PC-9 (cell line): ENCODE measurements at regions not wholly inside any gene's neighbourhood (a gene's known extent, or its start where the extent isn't known, plus 50 kb on each side); places are given as distances from the start of the nearest gene placed in this dataset.

Source experiments
- BruUV-seq: library from RNA; stranded (reverse); fragments of 400-500 nt; replicated peaks from 2 replicates; lab custom pipeline; 2021; lab: Mats Ljungman, UMichigan
- CTCF ChIA-PET: fragments of 300-600 bp; sonication (Branson Sonifier 250); formaldehyde crosslinking; loops from one replicate; lab custom pipeline; 2022; ENCODE audit warnings: antibody characterized with exemption; lab: Charles Lee
- POLR2A ChIA-PET: fragments of 300-600 bp; sonication (Branson Sonifier 250); formaldehyde crosslinking; loops from one replicate; lab custom pipeline; 2022; ENCODE audit warnings: antibody characterized with exemption; ENCODE audit not compliant: unreplicated experiment; lab: Charles Lee
- DNase-seq, 2 experiments: peaks; one replicate each; pipeline versions ENCODE4 v3.0.0 to v3.0.0-alpha.2; 2015 to 2022; ENCODE audit warnings: mixed read lengths in 1 of 2
- H2AFZ ChIP-seq: fragments of 200-600 bp; sonication (generic); 2 replicates; pipeline ENCODE4 v1.8.1; 2017; ENCODE audit warnings: antibody characterized with exemption
- H3F3A ChIP-seq: fragments of 200-600 bp; sonication (generic); 2 replicates; pipeline ENCODE4 v1.8.1; 2017; ENCODE audit warnings: antibody characterized with exemption, mild to moderate bottlenecking, low read depth; ENCODE audit not compliant: insufficient read depth
- H3K27ac ChIP-seq: fragments of 200-600 bp; sonication (generic); 2 replicates; pipeline ENCODE4 v1.6.1; 2016; ENCODE audit warnings: mixed run types
- H3K27me3 ChIP-seq: fragments of 200-600 bp; sonication (generic); 2 replicates; pipeline ENCODE4 v1.6.1; 2016; ENCODE audit warnings: low read depth, mixed run types; ENCODE audit not compliant: insufficient read depth
- H3K36me3 ChIP-seq: fragments of 200-600 bp; sonication (generic); 2 replicates; pipeline ENCODE4 v1.6.1; 2016; ENCODE audit warnings: low read depth, mixed run types
- H3K4me1 ChIP-seq: fragments of 200-600 bp; sonication (generic); replicated peaks from 2 replicates; pipeline ENCODE4 v1.6.1; 2016; ENCODE audit warnings: mixed run types; ENCODE audit not compliant: insufficient read depth
- H3K4me2 ChIP-seq: fragments of 200-600 bp; sonication (generic); 2 replicates; pipeline ENCODE4 v1.6.1; 2017; ENCODE audit warnings: mixed run types
- H3K4me3 ChIP-seq: fragments of 200-600 bp; sonication (generic); 2 replicates; pipeline ENCODE4 v1.6.1; 2016; ENCODE audit warnings: mixed run types
- H3K79me2 ChIP-seq: fragments of 200-600 bp; sonication (generic); 2 replicates; pipeline ENCODE4 v1.6.1; 2017; ENCODE audit warnings: low read depth, mixed run types
- H3K9me2 ChIP-seq: fragments of 200-600 bp; sonication (generic); 2 replicates; pipeline ENCODE4 v1.8.1; 2017; ENCODE audit warnings: mild to moderate bottlenecking; ENCODE audit not compliant: insufficient read depth
- H3K9me3 ChIP-seq: fragments of 200-600 bp; sonication (generic); 2 replicates; pipeline ENCODE4 v1.8.1; 2016; ENCODE audit warnings: low read depth; ENCODE audit not compliant: insufficient read depth
- H4K20me1 ChIP-seq: fragments of 200-600 bp; sonication (generic); 2 replicates; pipeline ENCODE4 v1.8.1; 2017; ENCODE audit not compliant: insufficient read depth
- EZH2 ChIP-seq: fragments of 200-600 bp; sonication (generic); IDR thresholded peaks from 2 replicates; pipeline ENCODE4 v1.8.0; 2017; ENCODE audit warnings: antibody characterized with exemption, low read depth
- intact Hi-C: fragments of 100-400 bp; cut with micrococcal nuclease; formaldehyde crosslinking; loops from one replicate; pipeline ENCODE4 v1.10.0; 2022; ENCODE audit not compliant: unreplicated experiment
- TF ChIP-seq, protein P1 (sequence below): fragments of 200-600 bp; sonication (generic); conservative IDR thresholded peaks from 2 replicates; pipeline ENCODE4 v1.6.1; 2017; ENCODE audit warnings: mixed run types, antibody characterized with exemption, mild to moderate bottlenecking, moderate library complexity

DNA sequence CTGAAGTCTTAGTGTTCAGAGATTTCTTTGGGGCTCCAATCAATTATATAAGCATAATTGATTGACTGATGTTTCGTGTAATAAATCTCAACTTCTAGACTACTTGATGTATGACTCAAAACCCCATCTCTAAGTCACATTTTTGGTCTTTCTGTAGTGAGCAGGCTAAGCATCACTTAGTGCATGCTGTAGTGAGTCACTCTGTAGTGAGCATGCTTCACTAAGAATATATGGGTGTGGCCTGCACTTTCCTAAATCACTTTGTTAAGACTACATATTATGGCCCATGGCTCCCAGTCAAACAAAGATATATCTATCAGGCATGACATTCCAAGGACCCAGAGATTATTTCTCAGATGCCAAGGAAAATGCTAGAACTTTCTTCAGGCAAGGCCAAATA, 909.4 kb upstream of the LRFN5 start:
- Histone ChIP-seq H3F3A (no peaks in the 10 kb centered on the region), H3K9me3 (no peaks in the 10 kb centered on the region), H3K27ac (no peak overlapping the region), H3K4me3 (no peak overlapping the region), H4K20me1 (no peaks in the 10 kb centered on the region), H2AFZ (no peak overlapping the region), H3K9me2 (no peaks in the 10 kb centered on the region), H3K79me2 (no peaks in the 10 kb centered on the region), H3K36me3 (no peaks in the 10 kb centered on the region), H3K4me2 (no peak overlapping the region), H3K4me1 (no peaks in the 10 kb centered on the region), H3K27me3 (no peaks in the 10 kb centered on the region)
- DNase-seq: no peak
- intact Hi-C loops: no loop called here
- BruUV-seq: no TSS peak
- ChIA-PET POLR2A (no interaction called here), CTCF (no interaction called here)
- TF ChIP-seq, protein P1, sequence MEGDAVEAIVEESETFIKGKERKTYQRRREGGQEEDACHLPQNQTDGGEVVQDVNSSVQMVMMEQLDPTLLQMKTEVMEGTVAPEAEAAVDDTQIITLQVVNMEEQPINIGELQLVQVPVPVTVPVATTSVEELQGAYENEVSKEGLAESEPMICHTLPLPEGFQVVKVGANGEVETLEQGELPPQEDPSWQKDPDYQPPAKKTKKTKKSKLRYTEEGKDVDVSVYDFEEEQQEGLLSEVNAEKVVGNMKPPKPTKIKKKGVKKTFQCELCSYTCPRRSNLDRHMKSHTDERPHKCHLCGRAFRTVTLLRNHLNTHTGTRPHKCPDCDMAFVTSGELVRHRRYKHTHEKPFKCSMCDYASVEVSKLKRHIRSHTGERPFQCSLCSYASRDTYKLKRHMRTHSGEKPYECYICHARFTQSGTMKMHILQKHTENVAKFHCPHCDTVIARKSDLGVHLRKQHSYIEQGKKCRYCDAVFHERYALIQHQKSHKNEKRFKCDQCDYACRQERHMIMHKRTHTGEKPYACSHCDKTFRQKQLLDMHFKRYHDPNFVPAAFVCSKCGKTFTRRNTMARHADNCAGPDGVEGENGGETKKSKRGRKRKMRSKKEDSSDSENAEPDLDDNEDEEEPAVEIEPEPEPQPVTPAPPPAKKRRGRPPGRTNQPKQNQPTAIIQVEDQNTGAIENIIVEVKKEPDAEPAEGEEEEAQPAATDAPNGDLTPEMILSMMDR: no peak
- no peak for TF ChIP-seq EZH2

DNA sequence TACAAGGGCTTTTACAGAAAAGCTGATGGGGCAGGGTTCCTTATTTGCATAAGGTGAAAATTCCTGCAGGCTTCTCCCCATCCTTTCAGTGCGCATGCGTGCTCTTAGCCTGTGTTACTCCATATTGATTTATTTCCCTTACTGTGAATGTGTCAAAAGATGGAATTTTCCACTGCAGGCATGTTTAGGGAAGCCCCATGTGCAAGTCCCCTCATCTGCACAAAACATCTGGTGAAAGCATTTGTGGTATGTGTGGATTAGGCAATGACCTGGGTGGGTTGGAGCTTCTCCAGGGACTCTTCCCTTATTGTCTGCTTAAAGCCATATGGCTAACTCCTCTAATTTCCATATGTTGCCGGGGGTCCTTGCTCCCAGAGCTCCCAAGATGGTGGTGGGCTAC, 912.7 kb upstream of the LRFN5 start:
- DNase-seq: no peak
- BruUV-seq: no TSS peak
- POLR2A ChIA-PET: no interaction called here

DNA sequence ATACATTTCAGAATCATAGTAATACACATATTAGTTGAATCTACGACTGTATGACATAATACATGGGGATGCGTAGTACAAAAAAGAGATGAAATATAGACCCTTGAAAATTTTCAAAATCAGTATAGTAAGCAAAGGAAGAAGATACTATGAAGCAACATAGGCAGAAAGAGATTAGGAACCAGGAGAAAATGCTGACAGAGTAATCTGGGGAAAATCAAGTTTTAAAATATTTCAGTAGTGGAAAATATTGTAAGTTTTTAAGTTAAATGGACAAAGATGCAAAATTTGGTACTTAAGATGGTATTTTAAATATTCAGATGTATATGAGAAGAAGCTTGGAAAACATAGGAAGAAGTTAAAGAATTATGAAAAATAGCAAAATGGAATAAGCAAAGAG, 915.6 kb upstream of the LRFN5 start:
- ChIA-PET CTCF (no interaction called here), POLR2A (no interaction called here)
- Histone ChIP-seq H2AFZ (no peak overlapping the region), H3K79me2 (no peaks in the 10 kb centered on the region), H4K20me1 (no peaks in the 10 kb centered on the region), H3K27ac (no peak overlapping the region), H3K27me3 (no peaks in the 10 kb centered on the region), H3K9me3 (no peaks in the 10 kb centered on the region), H3K4me2 (no peak overlapping the region), H3K4me1 (no peaks in the 10 kb centered on the region), H3K9me2 (no peaks in the 10 kb centered on the region), H3K4me3 (no peak overlapping the region), H3F3A (no peaks in the 10 kb centered on the region), H3K36me3 (no peaks in the 10 kb centered on the region)
- no TSS peak for BruUV-seq
- intact Hi-C loops: no loop called here
- TF ChIP-seq EZH2: no peak
- TF ChIP-seq, protein P1: no peak
- no peak for DNase-seq

More for the DNA sequence above, 912.7 kb upstream of the LRFN5 start:
- Histone ChIP-seq H3K27me3 (no peaks in the 10 kb centered on the region), H2AFZ (no peak overlapping the region), H3K4me2 (no peak overlapping the region), H3K36me3 (no peaks in the 10 kb centered on the region), H3K9me3 (no peaks in the 10 kb centered on the region), H3K4me1 (no peaks in the 10 kb centered on the region), H3F3A (no peaks in the 10 kb centered on the region), H3K9me2 (no peaks in the 10 kb centered on the region), H4K20me1 (no peaks in the 10 kb centered on the region), H3K4me3 (no peak overlapping the region), H3K79me2 (no peaks in the 10 kb centered on the region), H3K27ac (no peak overlapping the region)
- intact Hi-C loops: no loop called here
- no peak for TF ChIP-seq EZH2
- TF ChIP-seq, protein P1: no peak
- CTCF ChIA-PET: no interaction called here
